SK-N-SH (cell line): ENCODE measurements at regions not wholly inside any gene's neighbourhood (a gene's known extent, or its start where the extent isn't known, plus 50 kb on each side); places are given as distances from the start of the nearest gene placed in this dataset.

Experiments
- CTCF ChIA-PET: fragments of 300-600, 350-600 bp; formaldehyde crosslinking; extraction: SDS; loops from one replicate; lab custom pipeline; 2021; lab: Yijun Ruan, JAX
- POLR2A ChIA-PET: fragments of 350-600 bp; sonication (Branson Sonifier 250); formaldehyde crosslinking; extraction: SDS; loops from one replicate; lab custom pipeline; 2020; ENCODE audit warnings: antibody characterized with exemption, inconsistent platforms; lab: Yijun Ruan, JAX
- DNase-seq: peaks from one replicate; pipeline ENCODE4 v3.0.0; 2012
- H2AFZ ChIP-seq: fragments of 200-600 bp; sonication (generic); 2 replicates; pipeline ENCODE4 v1.8.1; 2016; ENCODE audit warnings: antibody characterized with exemption, mild to moderate bottlenecking, low read depth
- H3F3A ChIP-seq: fragments of 200-600 bp; sonication (generic); replicated peaks from 2 replicates; pipeline ENCODE3; 2016; ENCODE audit warnings: antibody characterized with exemption, mild to moderate bottlenecking; ENCODE audit not compliant: insufficient read depth
- H3K27ac ChIP-seq, 2 experiments: fragments of 200-500 bp in 1 of 2; fragments of 200-600 bp in 1 of 2; sonication (Bioruptor generic) in 1 of 2; sonication (generic), shearing (Covaris generic) in 1 of 2; 2 replicates each; pipeline versions ENCODE4 v1.5.1 to v1.6.1; 2014 to 2016; ENCODE audit warnings: low read depth in 2 of 2, inconsistent platforms in 1 of 2, low read length in 1 of 2, mild to moderate bottlenecking in 1 of 2, mixed read lengths in 1 of 2
- H3K27me3 ChIP-seq: fragments of 200-600 bp; sonication (generic), shearing (Covaris generic); 2 replicates; pipeline ENCODE4 v1.6.1; 2016; ENCODE audit warnings: mixed run types; ENCODE audit not compliant: insufficient read depth
- H3K36me3 ChIP-seq, 2 experiments: fragments of 200-500 bp in 1 of 2; fragments of 200-600 bp in 1 of 2; sonication (Bioruptor generic) in 1 of 2; sonication (generic) in 1 of 2; replicated peaks in 1 of 2; 2 replicates each; pipeline versions ENCODE3 to v1.5.1; 2014 to 2016; ENCODE audit warnings: low read length in 1 of 2, mild to moderate bottlenecking in 1 of 2; ENCODE audit not compliant: insufficient read depth in 2 of 2, control insufficient read depth in 1 of 2
- H3K4me1 ChIP-seq, 2 experiments: fragments of 200-500 bp in 1 of 2; fragments of 200-600 bp in 1 of 2; sonication (Bioruptor generic) in 1 of 2; sonication (generic), shearing (Covaris generic) in 1 of 2; 2 replicates each; pipeline versions ENCODE4 v1.5.1 to v1.6.1; 2014 to 2016; ENCODE audit warnings: low read depth in 1 of 2, low read length in 1 of 2, mixed run types in 1 of 2; ENCODE audit not compliant: insufficient read depth in 2 of 2, control insufficient read depth in 1 of 2
- H3K4me2 ChIP-seq: fragments of 200-600 bp; sonication (generic), shearing (Covaris generic); 2 replicates; pipeline ENCODE4 v1.6.1; 2017; ENCODE audit warnings: mixed run types
- H3K4me3 ChIP-seq, 2 experiments: fragments of 200-500 bp in 1 of 2; fragments of 200-600 bp in 1 of 2; sonication (Bioruptor generic) in 1 of 2; sonication (generic), shearing (Covaris generic) in 1 of 2; 2 replicates each; pipeline versions ENCODE4 v1.5.1 to v1.8.1; 2014 to 2016; ENCODE audit warnings: low read depth in 2 of 2, inconsistent platforms in 1 of 2, low read length in 1 of 2, mild to moderate bottlenecking in 1 of 2, mixed read lengths in 1 of 2, moderate library complexity in 1 of 2
- H3K79me2 ChIP-seq: fragments of 200-600 bp; sonication (generic); 2 replicates; pipeline ENCODE4 v1.8.1; 2017; ENCODE audit warnings: mild to moderate bottlenecking; ENCODE audit not compliant: insufficient read depth
- H3K9ac ChIP-seq: fragments of 200-600 bp; sonication (generic); 2 replicates; pipeline ENCODE4 v1.6.1; 2017; ENCODE audit warnings: mixed run types
- H3K9me2 ChIP-seq: fragments of 200-600 bp; sonication (generic); 2 replicates; pipeline ENCODE4 v1.6.1; 2017; ENCODE audit warnings: mixed run types
- H3K9me3 ChIP-seq: fragments of 200-600 bp; sonication (generic); 2 replicates; pipeline ENCODE4 v1.6.1; 2017; ENCODE audit warnings: mixed run types, mild to moderate bottlenecking, moderate library complexity
- H4K20me1 ChIP-seq: fragments of 200-600 bp; sonication (generic); 2 replicates; pipeline ENCODE4 v1.6.1; 2017; ENCODE audit warnings: mild to moderate bottlenecking, mixed run types; ENCODE audit not compliant: insufficient read depth
- CHD2 ChIP-seq: fragments of 150-350 bp; IDR thresholded peaks from 2 replicates; pipeline ENCODE4 v1.6.1; 2018; ENCODE audit warnings: low read length; ENCODE audit not compliant: partially characterized antibody
- ELF1 ChIP-seq: IDR thresholded peaks from 2 replicates; pipeline ENCODE4 v1.4.0; 2012
- EP300 ChIP-seq, 2 experiments: IDR thresholded peaks; 2 replicates each; pipeline versions ENCODE4 v1.4.0 to v1.6.1; 2012; ENCODE audit warnings: borderline replicate concordance in 1 of 2, low read depth in 1 of 2, low read length in 1 of 2
- FOSL2 ChIP-seq: IDR thresholded peaks from 2 replicates; pipeline ENCODE4 v1.4.0; 2012; ENCODE audit warnings: low read depth, mild to moderate bottlenecking, moderate library complexity, borderline replicate concordance
- FOXJ3 ChIP-seq: sonication (generic); formaldehyde crosslinking; IDR thresholded peaks from 2 replicates; pipeline ENCODE4 v1.5.1; 2020; ENCODE audit warnings: mild to moderate bottlenecking, missing genetic modification reagents
- GABPA ChIP-seq: IDR thresholded peaks from 2 replicates; pipeline ENCODE4 v1.4.0; 2012; ENCODE audit warnings: low read depth, mild to moderate bottlenecking
- JUND ChIP-seq: IDR thresholded peaks from 2 replicates; pipeline ENCODE4 v1.4.0; 2012
- MEF2A ChIP-seq: IDR thresholded peaks from 2 replicates; pipeline ENCODE4 v1.4.0; 2012; ENCODE audit warnings: low read depth, borderline replicate concordance
- MXI1 ChIP-seq: IDR thresholded peaks from 2 replicates; pipeline ENCODE4 v1.6.1; 2012; ENCODE audit warnings: mild to moderate bottlenecking, low read depth, low read length, improper control_type of control experiment
- NFIC ChIP-seq: IDR thresholded peaks from 2 replicates; pipeline ENCODE4 v1.4.0; 2012; ENCODE audit warnings: borderline replicate concordance
- POLR2AphosphoS5 ChIP-seq: IDR thresholded peaks from 2 replicates; pipeline ENCODE4 v1.6.1; 2012; ENCODE audit warnings: low read depth, low read length
- RCOR1 ChIP-seq: fragments of 150-350 bp; IDR thresholded peaks from 2 replicates; pipeline ENCODE4 v1.6.1; 2017; ENCODE audit warnings: antibody characterized with exemption, low read length
- RFX5 ChIP-seq: IDR thresholded peaks from 2 replicates; pipeline ENCODE4 v1.6.1; 2012; ENCODE audit warnings: mild to moderate bottlenecking, improper control_type of control experiment, low read length
- RXRA ChIP-seq: IDR thresholded peaks from 2 replicates; pipeline ENCODE4 v1.4.0; 2012; ENCODE audit warnings: low read depth, mild to moderate bottlenecking, borderline replicate concordance
- SIN3A ChIP-seq: IDR thresholded peaks from 2 replicates; pipeline ENCODE4 v1.6.1; 2012; ENCODE audit warnings: low read depth, mild to moderate bottlenecking, low read length, moderate library complexity, borderline replicate concordance
- SMC3 ChIP-seq: IDR thresholded peaks from 2 replicates; pipeline ENCODE4 v1.6.1; 2012; ENCODE audit warnings: low read depth, low read length, improper control_type of control experiment
- TAF1 ChIP-seq: IDR thresholded peaks from 2 replicates; pipeline ENCODE4 v1.6.1; 2012; ENCODE audit warnings: low read depth, mild to moderate bottlenecking, low read length, moderate library complexity, borderline replicate concordance
- TCF12 ChIP-seq: IDR thresholded peaks from 2 replicates; pipeline ENCODE4 v1.4.0; 2012
- TEAD4 ChIP-seq: IDR thresholded peaks from 2 replicates; pipeline ENCODE4 v1.4.0; 2012; ENCODE audit warnings: mild to moderate bottlenecking, borderline replicate concordance; ENCODE audit not compliant: insufficient read depth
- YY1 ChIP-seq: IDR thresholded peaks from 2 replicates; pipeline ENCODE4 v1.4.0; 2012; ENCODE audit warnings: low read depth, mild to moderate bottlenecking
- TF ChIP-seq, protein P1 (sequence below): IDR thresholded peaks from 2 replicates; pipeline ENCODE4 v1.4.0; 2012; ENCODE audit warnings: low read depth, borderline replicate concordance
- TF ChIP-seq, protein P2 (sequence below): IDR thresholded peaks from 2 replicates; pipeline ENCODE4 v1.6.1; 2012; ENCODE audit warnings: mild to moderate bottlenecking, low read depth, low read length, moderate library complexity
- TF ChIP-seq, protein P3 (sequence below): IDR thresholded peaks from 2 replicates; pipeline ENCODE4; 2012
- TF ChIP-seq, protein P4 (sequence below): fragments of 150-350 bp; IDR thresholded peaks from 2 replicates; pipeline ENCODE4 v1.6.1; 2016; ENCODE audit warnings: mild to moderate bottlenecking, low read depth, low read length
- TF ChIP-seq, protein P5 (sequence below): fragments of 150-350 bp; IDR thresholded peaks from 2 replicates; pipeline ENCODE4 v1.6.1; 2017; ENCODE audit warnings: antibody characterized with exemption, low read length, low read depth, borderline replicate concordance
- TF ChIP-seq, protein P6 (sequence below): IDR thresholded peaks from 2 replicates; pipeline ENCODE4 v1.4.0; 2012; ENCODE audit warnings: low read depth

DNA sequence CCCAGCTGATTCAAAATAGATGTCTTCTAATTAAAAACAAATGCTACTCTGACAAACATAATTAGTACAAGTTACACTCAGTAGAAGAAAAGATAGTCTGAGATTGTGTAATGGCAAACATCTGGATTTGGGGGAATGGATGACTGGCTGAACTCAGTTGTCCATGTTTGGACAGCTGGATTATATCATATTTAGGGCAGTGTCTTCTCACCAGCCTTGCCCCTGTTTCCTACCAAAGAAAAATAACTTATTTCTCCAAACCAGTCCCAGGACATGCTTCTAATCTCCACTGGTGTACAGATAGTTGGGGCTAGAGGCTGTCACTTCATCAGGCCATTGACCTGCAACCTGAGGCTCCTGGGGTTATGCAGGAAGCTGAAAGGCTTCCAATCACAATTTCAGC, 237.3 kb downstream of the USP46 start:
- H3K27me3 ChIP-seq = no peaks in the 10 kb centered on the region
- H3K9ac ChIP-seq = no peak overlapping the region
- H2AFZ ChIP-seq = no peak overlapping the region
- no peak overlapping the region for H3K4me2 ChIP-seq
- ChIA-PET CTCF (interaction anchor here (0.7 kb wide), 1 partner anchor 85 kb away, joined by 3 read pairs; no protein-coding TSS in a partner anchor), POLR2A (no interaction called here)
- no peaks in the 10 kb centered on the region for H3K9me3 ChIP-seq
- DNase-seq = peak; percentile 73
- H3K4me1 ChIP-seq = peaks cover 0 to 20% of the 10 kb centered on the region in 2 experiments; a peak in 2 of 4 replicates
- H3K9me2 ChIP-seq = no peaks in the 10 kb centered on the region
- no peaks in the 10 kb centered on the region for H4K20me1 ChIP-seq
- H3K36me3 ChIP-seq = no peaks in the 10 kb centered on the region
- no peaks in the 10 kb centered on the region for H3K79me2 ChIP-seq
- H3K27ac ChIP-seq = peak overlapping the region in 1 of 2 experiments; percentile 81; a peak in 2 of 4 replicates
- no peaks in the 10 kb centered on the region for H3F3A ChIP-seq
- H3K4me3 ChIP-seq = no peak overlapping the region
- TF ChIP-seq MXI1 (no peak), TEAD4 (no peak), RCOR1 (peak; percentile 80), EP300 (IDR thresholded peaks at IDR 0.05; ENCODE audit: borderline replicate concordance in 1 of 2, low read depth in 1 of 2, low read length in 1 of 2) (peak in 1 of 2 experiments; percentile 87; a peak in 1 of 4 replicates), CHD2 (peak; percentile 59), POLR2AphosphoS5 (peak; percentile 42; the same call in 1 of the 2 replicates), ELF1 (no peak), JUND (no peak), MEF2A (no peak), SMC3 (no peak), SIN3A (no peak), YY1 (no peak), RXRA (no peak), NFIC (no peak), FOSL2 (no peak), RFX5 (no peak), TAF1 (no peak), GABPA (no peak), TCF12 (peak; percentile 72), FOXJ3 (CRISPR knock-in tag) (no peak)
- TF ChIP-seq, protein P1, sequence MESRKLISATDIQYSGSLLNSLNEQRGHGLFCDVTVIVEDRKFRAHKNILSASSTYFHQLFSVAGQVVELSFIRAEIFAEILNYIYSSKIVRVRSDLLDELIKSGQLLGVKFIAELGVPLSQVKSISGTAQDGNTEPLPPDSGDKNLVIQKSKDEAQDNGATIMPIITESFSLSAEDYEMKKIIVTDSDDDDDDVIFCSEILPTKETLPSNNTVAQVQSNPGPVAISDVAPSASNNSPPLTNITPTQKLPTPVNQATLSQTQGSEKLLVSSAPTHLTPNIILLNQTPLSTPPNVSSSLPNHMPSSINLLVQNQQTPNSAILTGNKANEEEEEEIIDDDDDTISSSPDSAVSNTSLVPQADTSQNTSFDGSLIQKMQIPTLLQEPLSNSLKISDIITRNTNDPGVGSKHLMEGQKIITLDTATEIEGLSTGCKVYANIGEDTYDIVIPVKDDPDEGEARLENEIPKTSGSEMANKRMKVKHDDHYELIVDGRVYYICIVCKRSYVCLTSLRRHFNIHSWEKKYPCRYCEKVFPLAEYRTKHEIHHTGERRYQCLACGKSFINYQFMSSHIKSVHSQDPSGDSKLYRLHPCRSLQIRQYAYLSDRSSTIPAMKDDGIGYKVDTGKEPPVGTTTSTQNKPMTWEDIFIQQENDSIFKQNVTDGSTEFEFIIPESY = no peak
- TF ChIP-seq, protein P2, sequence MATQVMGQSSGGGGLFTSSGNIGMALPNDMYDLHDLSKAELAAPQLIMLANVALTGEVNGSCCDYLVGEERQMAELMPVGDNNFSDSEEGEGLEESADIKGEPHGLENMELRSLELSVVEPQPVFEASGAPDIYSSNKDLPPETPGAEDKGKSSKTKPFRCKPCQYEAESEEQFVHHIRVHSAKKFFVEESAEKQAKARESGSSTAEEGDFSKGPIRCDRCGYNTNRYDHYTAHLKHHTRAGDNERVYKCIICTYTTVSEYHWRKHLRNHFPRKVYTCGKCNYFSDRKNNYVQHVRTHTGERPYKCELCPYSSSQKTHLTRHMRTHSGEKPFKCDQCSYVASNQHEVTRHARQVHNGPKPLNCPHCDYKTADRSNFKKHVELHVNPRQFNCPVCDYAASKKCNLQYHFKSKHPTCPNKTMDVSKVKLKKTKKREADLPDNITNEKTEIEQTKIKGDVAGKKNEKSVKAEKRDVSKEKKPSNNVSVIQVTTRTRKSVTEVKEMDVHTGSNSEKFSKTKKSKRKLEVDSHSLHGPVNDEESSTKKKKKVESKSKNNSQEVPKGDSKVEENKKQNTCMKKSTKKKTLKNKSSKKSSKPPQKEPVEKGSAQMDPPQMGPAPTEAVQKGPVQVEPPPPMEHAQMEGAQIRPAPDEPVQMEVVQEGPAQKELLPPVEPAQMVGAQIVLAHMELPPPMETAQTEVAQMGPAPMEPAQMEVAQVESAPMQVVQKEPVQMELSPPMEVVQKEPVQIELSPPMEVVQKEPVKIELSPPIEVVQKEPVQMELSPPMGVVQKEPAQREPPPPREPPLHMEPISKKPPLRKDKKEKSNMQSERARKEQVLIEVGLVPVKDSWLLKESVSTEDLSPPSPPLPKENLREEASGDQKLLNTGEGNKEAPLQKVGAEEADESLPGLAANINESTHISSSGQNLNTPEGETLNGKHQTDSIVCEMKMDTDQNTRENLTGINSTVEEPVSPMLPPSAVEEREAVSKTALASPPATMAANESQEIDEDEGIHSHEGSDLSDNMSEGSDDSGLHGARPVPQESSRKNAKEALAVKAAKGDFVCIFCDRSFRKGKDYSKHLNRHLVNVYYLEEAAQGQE = no peak
- TF ChIP-seq, protein P3, sequence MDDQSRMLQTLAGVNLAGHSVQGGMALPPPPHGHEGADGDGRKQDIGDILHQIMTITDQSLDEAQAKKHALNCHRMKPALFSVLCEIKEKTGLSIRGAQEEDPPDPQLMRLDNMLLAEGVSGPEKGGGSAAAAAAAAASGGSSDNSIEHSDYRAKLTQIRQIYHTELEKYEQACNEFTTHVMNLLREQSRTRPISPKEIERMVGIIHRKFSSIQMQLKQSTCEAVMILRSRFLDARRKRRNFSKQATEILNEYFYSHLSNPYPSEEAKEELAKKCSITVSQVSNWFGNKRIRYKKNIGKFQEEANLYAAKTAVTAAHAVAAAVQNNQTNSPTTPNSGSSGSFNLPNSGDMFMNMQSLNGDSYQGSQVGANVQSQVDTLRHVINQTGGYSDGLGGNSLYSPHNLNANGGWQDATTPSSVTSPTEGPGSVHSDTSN = no peak
- TF ChIP-seq, protein P4, sequence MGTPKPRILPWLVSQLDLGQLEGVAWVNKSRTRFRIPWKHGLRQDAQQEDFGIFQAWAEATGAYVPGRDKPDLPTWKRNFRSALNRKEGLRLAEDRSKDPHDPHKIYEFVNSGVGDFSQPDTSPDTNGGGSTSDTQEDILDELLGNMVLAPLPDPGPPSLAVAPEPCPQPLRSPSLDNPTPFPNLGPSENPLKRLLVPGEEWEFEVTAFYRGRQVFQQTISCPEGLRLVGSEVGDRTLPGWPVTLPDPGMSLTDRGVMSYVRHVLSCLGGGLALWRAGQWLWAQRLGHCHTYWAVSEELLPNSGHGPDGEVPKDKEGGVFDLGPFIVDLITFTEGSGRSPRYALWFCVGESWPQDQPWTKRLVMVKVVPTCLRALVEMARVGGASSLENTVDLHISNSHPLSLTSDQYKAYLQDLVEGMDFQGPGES = no peak
- TF ChIP-seq, protein P5, sequence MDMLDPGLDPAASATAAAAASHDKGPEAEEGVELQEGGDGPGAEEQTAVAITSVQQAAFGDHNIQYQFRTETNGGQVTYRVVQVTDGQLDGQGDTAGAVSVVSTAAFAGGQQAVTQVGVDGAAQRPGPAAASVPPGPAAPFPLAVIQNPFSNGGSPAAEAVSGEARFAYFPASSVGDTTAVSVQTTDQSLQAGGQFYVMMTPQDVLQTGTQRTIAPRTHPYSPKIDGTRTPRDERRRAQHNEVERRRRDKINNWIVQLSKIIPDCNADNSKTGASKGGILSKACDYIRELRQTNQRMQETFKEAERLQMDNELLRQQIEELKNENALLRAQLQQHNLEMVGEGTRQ = no peak
- TF ChIP-seq, protein P6, sequence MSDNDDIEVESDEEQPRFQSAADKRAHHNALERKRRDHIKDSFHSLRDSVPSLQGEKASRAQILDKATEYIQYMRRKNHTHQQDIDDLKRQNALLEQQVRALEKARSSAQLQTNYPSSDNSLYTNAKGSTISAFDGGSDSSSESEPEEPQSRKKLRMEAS = no peak
